GM20431 (cell line): ENCODE measurements at regions not wholly inside any gene's neighbourhood (a gene's known extent, or its start where the extent isn't known, plus 50 kb on each side); places are given as distances from the start of the nearest gene placed in this dataset.
"Not testable (repeated sequence)": the region's sequence is repeated elsewhere in the genome, so short reads cannot be mapped to it uniquely, and the experiment has no call there.

Experiments used
- in situ Hi-C: fragments of 300-500 bp; cut with MseI, MboI; formaldehyde crosslinking; loops from one replicate; pipeline ENCODE4 v1.15.0; 2020; ENCODE audit warnings: low sequenced_read_pairs; ENCODE audit not compliant: unreplicated experiment

- in situ Hi-C loops, result no loop called here
Measured at GRCh38 chr2:234705108-234705507, 208.2 kb upstream of the ARL4C start.

GRCh38 chr2:234703258-234703657 lies 206.4 kb upstream of the ARL4C start:
- in situ Hi-C loops, result no loop called here

DNA sequence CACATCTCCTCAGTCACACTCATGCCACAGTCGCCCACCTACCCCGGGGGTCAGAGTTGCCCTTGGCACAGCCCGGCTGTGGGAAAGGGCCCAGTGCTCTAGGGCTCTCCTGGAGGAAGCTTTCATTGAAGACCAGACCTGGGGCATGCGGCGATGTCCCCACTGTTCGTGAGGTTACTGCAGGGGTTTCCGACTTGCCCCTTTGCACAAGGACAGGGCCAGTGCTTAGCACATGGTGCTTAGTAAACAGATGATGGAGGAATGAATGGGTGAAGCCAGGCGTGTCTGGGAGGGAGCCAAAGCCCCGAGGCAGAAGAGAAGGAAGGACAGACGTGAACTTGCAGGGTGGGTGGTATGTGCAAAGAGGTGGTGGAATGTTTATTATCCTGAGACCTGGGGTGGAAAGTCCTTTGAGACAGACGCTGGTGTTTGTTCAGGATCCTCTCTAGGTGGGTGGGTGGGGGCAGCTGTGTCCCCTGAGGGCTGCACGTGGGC lies 205.9 kb upstream of the ARL4C start:
- in situ Hi-C loops, result no loop called here

DNA sequence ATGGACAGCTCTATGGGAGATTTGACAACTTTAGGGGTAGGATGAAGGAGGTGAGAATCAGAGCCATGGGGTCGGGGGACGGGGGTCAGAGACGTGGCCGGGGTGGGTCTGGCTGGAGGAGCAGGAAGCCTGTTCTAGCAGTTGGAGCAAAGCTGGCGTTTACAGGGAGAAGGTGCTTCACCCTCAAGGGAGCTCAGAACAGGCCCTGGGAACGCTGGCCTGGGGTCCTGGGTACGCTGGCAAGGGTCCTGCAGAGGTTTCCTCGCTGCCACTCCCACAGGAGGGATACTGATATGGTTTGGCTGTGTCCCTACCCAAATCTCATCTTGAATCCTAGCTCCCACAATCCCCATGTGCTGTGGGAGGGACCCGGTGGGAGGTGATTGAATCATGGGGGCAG lies 205.0 kb upstream of the ARL4C start:
- in situ Hi-C loops, result no loop called here

- in situ Hi-C loops, result no loop called here
Measured at GRCh38 chr2:234701421-234701820, 204.5 kb upstream of the ARL4C start.

DNA sequence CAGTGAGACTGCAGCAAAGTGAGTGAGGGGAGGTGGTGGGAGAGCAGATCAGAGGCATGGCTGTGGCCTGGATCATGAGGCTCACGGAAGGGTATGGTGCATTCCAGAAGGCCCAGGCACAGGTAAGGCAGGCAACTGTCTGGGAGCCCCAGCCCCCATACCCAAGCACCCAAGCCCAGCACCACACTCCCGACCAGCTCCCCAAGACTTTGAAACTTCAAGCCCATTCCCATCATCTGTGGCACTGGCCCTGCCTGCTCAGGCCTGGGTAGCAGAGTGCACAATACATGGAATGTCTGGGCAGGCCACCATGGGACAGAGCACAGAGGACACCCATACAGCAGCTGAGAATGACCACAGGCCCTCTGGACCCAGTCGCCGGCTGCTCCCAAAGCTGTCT lies 202.6 kb upstream of the ARL4C start:
- in situ Hi-C loops, result no loop called here

DNA sequence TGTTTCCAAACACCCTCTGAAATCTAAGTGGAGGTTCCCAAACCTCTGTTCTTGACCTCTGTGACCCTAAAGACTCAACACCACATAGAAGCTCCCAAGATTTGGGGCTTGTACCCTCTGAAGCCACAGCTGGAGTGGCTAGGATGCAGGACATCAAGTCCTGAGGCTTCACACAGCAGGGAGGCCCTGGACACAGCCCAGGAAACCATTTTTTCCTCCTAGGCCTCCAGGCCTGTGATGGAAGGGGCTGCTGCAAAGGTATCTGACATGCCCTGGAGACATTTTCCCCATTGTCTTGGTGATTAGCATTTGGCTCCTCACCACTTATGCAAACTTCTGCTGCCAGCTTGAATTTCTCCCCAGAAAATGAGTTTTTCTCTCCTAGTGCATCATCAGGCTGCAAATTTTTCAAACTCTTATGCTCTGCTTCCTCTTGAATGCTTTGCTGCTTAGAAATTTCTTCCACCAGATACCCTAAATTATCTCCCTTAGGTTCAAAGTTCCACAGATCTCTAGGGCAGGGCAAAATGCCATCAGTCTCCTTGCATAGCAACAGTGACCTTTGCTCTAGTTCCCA lies 200.5 kb upstream of the ARL4C start:
- in situ Hi-C loops, result not testable (repeated sequence)

GRCh38 chr2:234695981-234696380 lies 199.1 kb upstream of the ARL4C start:
- in situ Hi-C loops, result no loop called here

- in situ Hi-C loops, result no loop called here
Measured at GRCh38 chr2:234694244-234695013, 197.5 kb upstream of the ARL4C start.

- in situ Hi-C loops, result not testable (repeated sequence)
Measured at GRCh38 chr2:234693681-234694190, 196.9 kb upstream of the ARL4C start.

GRCh38 chr2:234693191-234693590 lies 196.3 kb upstream of the ARL4C start:
- in situ Hi-C loops, result not testable (repeated sequence)

GRCh38 chr2:234691968-234692955 lies 195.4 kb upstream of the ARL4C start:
- in situ Hi-C loops, result no loop called here

DNA sequence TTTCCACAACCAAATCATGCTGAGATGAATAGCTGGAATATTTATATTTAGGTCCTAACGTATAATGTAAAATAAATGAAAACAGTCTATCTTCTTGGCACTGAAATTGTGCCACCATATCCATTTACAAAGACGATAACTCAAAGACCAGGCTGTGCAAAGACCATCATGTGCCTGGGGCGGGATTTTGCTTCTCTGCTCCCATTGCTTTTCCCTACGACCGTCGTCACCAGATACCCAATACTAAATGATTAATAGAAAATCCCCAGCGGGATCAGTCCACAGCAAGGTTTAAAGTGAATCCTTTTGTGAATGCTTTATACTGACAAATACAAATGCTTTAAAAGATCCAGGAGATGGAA lies 194.3 kb upstream of the ARL4C start:
- in situ Hi-C loops, result no loop called here

- in situ Hi-C loops, result no loop called here
Measured at GRCh38 chr2:234690569-234691213, 193.8 kb upstream of the ARL4C start.

DNA sequence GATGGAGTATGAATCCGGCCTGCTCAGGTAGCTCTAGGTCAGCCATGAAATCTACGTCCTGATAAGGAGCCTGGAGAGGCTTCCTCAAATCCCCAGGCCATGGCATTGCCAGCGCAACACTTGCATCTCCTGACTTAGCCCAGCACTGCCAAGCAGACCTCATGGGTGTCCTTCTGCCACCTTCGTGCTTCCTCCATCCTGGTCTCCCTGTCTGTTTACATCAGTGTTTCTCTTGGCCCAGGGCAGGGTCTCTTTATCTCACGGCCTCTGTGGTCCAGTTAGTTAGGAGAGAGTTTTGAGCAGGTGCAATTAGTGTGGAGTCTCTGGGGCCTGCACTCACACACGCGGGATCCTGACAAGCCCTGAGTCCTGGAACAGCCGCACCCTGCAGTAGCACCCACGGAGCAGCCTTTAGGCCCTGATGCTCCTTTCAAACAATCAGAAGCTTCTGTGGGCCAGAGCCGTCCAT lies 193.1 kb upstream of the ARL4C start:
- in situ Hi-C loops, result no loop called here

DNA sequence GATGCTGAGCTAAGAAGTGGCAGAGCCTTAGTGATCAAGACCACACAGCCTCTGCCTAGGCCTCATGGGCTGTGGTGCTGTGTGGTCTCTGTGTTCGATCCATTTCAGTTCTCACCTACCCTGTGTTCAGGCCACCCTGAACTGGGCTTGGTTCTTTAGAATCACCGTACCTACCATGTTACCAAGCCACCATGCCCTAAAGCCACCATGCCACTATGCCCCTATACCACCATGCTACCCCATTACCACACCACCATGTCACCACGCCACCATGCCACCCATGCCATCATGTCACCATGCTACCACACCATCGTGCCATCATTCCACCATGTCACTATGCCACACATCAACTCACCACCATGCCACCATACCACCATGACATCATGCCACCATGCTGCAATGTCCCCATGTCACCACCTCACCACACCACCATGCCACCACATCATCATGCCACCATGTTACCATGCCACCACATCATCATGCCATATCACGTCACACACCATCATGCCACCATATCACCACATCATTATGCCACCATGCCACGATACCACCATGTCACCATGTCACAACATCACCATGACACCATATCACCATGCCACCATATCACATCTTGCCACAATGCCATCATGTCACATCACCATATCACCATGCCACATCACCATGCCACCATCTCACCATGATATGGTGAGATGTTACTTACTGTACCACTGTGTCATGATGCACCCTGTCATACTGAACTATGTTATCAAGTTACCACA lies 191.0 kb upstream of the ARL4C start:
- in situ Hi-C loops, result no loop called here

GRCh38 chr2:234686088-234686890 lies 189.4 kb upstream of the ARL4C start:
- in situ Hi-C loops, result no loop called here

DNA sequence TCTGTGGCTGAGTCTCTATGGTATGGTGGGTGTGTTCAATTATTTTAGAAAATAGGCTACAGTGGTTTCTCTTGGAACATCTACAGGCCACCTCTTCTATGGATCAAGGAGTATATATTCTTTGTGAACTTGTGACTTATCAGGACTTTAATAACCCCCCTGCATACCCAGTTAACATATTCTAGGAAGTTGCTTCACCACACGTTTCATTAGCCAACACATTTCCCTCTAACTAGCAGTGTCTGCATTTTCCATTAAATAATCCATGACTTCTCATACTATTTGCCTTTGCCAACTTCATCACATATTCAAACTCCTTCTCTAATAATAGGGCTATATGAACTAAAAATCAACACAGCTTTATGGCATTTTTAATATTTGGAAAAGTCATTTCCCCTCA lies 187.6 kb upstream of the ARL4C start:
- in situ Hi-C loops, result no loop called here
